Neural cell (in vitro differentiated cells): ENCODE measurements at regions not wholly inside any gene's neighbourhood (a gene's known extent, or its start where the extent isn't known, plus 50 kb on each side); places are given as distances from the start of the nearest gene placed in this dataset.

Source experiments
- H2AFZ ChIP-seq: fragments of 200-600, 300-800 bp; sonication (generic), shearing (Covaris generic); 2 replicates; pipeline ENCODE4 v1.6.0; 2014; ENCODE audit warnings: low read depth, mild to moderate bottlenecking, antibody characterized with exemption, low read length, moderate library complexity
- H3F3A ChIP-seq: fragments of 200-600 bp; shearing (Covaris generic); 2 replicates; pipeline ENCODE4 v1.6.1; 2016; ENCODE audit warnings: mild to moderate bottlenecking, moderate library complexity, mixed read lengths, antibody characterized with exemption, low read length; ENCODE audit not compliant: insufficient read depth, poor library complexity, severe bottlenecking
- H3K27ac ChIP-seq: fragments of 200-600, 300-800 bp; sonication (generic), shearing (Covaris generic); 2 replicates; pipeline ENCODE4 v1.5.1; 2014; ENCODE audit warnings: mild to moderate bottlenecking, low read length, moderate library complexity
- H3K27me3 ChIP-seq: fragments of 300-800, 200-600 bp; sonication (generic), shearing (Covaris generic); 2 replicates; pipeline ENCODE4 v1.6.0; 2014; ENCODE audit warnings: mild to moderate bottlenecking, low read depth, low read length, moderate library complexity; ENCODE audit not compliant: insufficient read depth
- H3K36me3 ChIP-seq: fragments of 300-800, 200-600 bp; sonication (generic), shearing (Covaris generic); 2 replicates; pipeline ENCODE4 v1.5.1; 2014; ENCODE audit warnings: mild to moderate bottlenecking, antibody characterized with exemption, low read length, moderate library complexity; ENCODE audit not compliant: insufficient read depth
- H3K4me2 ChIP-seq: fragments of 300-800, 200-600 bp; sonication (generic), shearing (Covaris generic); 2 replicates; pipeline ENCODE4 v1.6.0; 2014; ENCODE audit warnings: mild to moderate bottlenecking, low read length
- H3K4me3 ChIP-seq: fragments of 300-800, 200-600 bp; sonication (generic), shearing (Covaris generic); 2 replicates; pipeline ENCODE4 v1.5.1; 2014; ENCODE audit warnings: mild to moderate bottlenecking, low read length, moderate library complexity
- H3K79me2 ChIP-seq: fragments of 200-600 bp; shearing (Covaris generic); replicated peaks from 2 replicates; pipeline ENCODE4 v1.6.0; 2014; ENCODE audit warnings: mild to moderate bottlenecking, low read length, moderate library complexity; ENCODE audit not compliant: insufficient read depth
- H3K9ac ChIP-seq: fragments of 300-800, 200-600 bp; sonication (generic), shearing (Covaris generic); 2 replicates; pipeline ENCODE4 v1.6.1; 2016; ENCODE audit warnings: mild to moderate bottlenecking, low read length, mixed read lengths
- H3K9me2 ChIP-seq: fragments of 200-600 bp; shearing (Covaris generic); 2 replicates; pipeline ENCODE4 v1.6.1; 2016; ENCODE audit warnings: mild to moderate bottlenecking, low read length, mixed read lengths; ENCODE audit not compliant: insufficient read depth
- H3K9me3 ChIP-seq: fragments of 200-600, 300-800 bp; sonication (generic), shearing (Covaris generic); 2 replicates; pipeline ENCODE4 v1.6.1; 2016; ENCODE audit warnings: mild to moderate bottlenecking, mixed run types, low read length, moderate library complexity, mixed read lengths
- H4K20me1 ChIP-seq: fragments of 200-600 bp; shearing (Covaris generic); 2 replicates; pipeline ENCODE4 v1.6.1; 2016; ENCODE audit warnings: mild to moderate bottlenecking, mixed run types; ENCODE audit not compliant: insufficient read depth
- CTCF ChIP-seq: fragments of 450-650 bp; IDR thresholded peaks from 2 replicates; pipeline ENCODE4 v1.5.1; 2014; ENCODE audit warnings: antibody characterized with exemption, mild to moderate bottlenecking, moderate library complexity; ENCODE audit not compliant: poor library complexity, severe bottlenecking
- EP300 ChIP-seq: fragments of 450-650 bp; conservative IDR thresholded peaks from 2 replicates; pipeline ENCODE4 v1.6.1; 2014; ENCODE audit warnings: antibody characterized with exemption, mild to moderate bottlenecking, moderate library complexity; ENCODE audit not compliant: poor library complexity, severe bottlenecking
- EZH2 ChIP-seq: fragments of 200-600, 300-800 bp; shearing (Covaris generic), sonication (generic); IDR thresholded peaks from 2 replicates; pipeline ENCODE4 v1.6.1; 2014; ENCODE audit warnings: antibody characterized with exemption, low read length, borderline replicate concordance, mild to moderate bottlenecking; ENCODE audit not compliant: insufficient read depth, poor library complexity, severe bottlenecking
- MXI1 ChIP-seq: fragments of 450-650 bp; conservative IDR thresholded peaks from 2 replicates; pipeline ENCODE4 v1.6.1; 2014; ENCODE audit warnings: antibody characterized with exemption, mild to moderate bottlenecking; ENCODE audit not compliant: poor library complexity, severe bottlenecking
- POLR2AphosphoS5 ChIP-seq: IDR thresholded peaks from 2 replicates; pipeline ENCODE4 v1.6.1; 2012
- RAD21 ChIP-seq: fragments of 450-650 bp; conservative IDR thresholded peaks from 2 replicates; pipeline ENCODE4 v1.6.1; 2014; ENCODE audit warnings: antibody characterized with exemption, mild to moderate bottlenecking, moderate library complexity
- REST ChIP-seq: IDR thresholded peaks from 2 replicates; pipeline ENCODE4 v1.6.1; 2012; ENCODE audit warnings: borderline replicate concordance
- SMC3 ChIP-seq: fragments of 450-650 bp; conservative IDR thresholded peaks from 2 replicates; pipeline ENCODE4 v1.6.1; 2014; ENCODE audit warnings: antibody characterized with exemption, mild to moderate bottlenecking, moderate library complexity; ENCODE audit not compliant: poor library complexity
- TAF1 ChIP-seq: IDR thresholded peaks from 2 replicates; pipeline ENCODE4 v1.6.1; 2012; ENCODE audit warnings: low read depth

- Histone ChIP-seq H3F3A (no peaks in the 10 kb centered on the region), H3K4me3 (no peak overlapping the region), H3K9ac (no peak overlapping the region), H3K4me2 (no peak overlapping the region), H2AFZ (no peak overlapping the region), H3K79me2 (no peaks in the 10 kb centered on the region), H3K27ac (no peak overlapping the region), H3K36me3 (no peaks in the 10 kb centered on the region), H3K9me2 (no peaks in the 10 kb centered on the region), H3K27me3 (no peaks in the 10 kb centered on the region), H4K20me1 (no peaks in the 10 kb centered on the region), H3K9me3 (no peaks in the 10 kb centered on the region)
- TF ChIP-seq MXI1, result no peak
These were observed 596.0 kb upstream of the SLIT2 start for GRCh38 chr4:19655666-19656065.

GRCh38 chr4:19650903-19651864, 600.5 kb upstream of the SLIT2 start:
- no peak for TF ChIP-seq EZH2
- no peak for TF ChIP-seq TAF1
- TF ChIP-seq POLR2AphosphoS5, result no peak
- TF ChIP-seq REST, result no peak
- TF ChIP-seq SMC3, result no peak
- TF ChIP-seq EP300, result no peak
- TF ChIP-seq MXI1, result no peak
- TF ChIP-seq RAD21, result no peak
- no peak for TF ChIP-seq CTCF
- H3K9me2 ChIP-seq, result no peaks in the 10 kb centered on the region
- H3K9ac ChIP-seq, result no peak overlapping the region
- no peaks in the 10 kb centered on the region for H3K36me3 ChIP-seq
- no peaks in the 10 kb centered on the region for H3F3A ChIP-seq
- no peak overlapping the region for H2AFZ ChIP-seq
- no peak overlapping the region for H3K27ac ChIP-seq
- no peak overlapping the region for H3K4me3 ChIP-seq
- H3K27me3 ChIP-seq, result no peaks in the 10 kb centered on the region
- H3K79me2 ChIP-seq, result no peaks in the 10 kb centered on the region
- H4K20me1 ChIP-seq, result no peaks in the 10 kb centered on the region
- H3K4me2 ChIP-seq, result no peak overlapping the region
- no peaks in the 10 kb centered on the region for H3K9me3 ChIP-seq
